ENCODE measurements at regions not wholly inside any gene's neighbourhood (a gene's known extent, or its start where the extent isn't known, plus 50 kb on each side); places are given as distances from the start of the nearest gene placed in this dataset.
"Not testable (repeated sequence)": the region's sequence is repeated elsewhere in the genome, so short reads cannot be mapped to it uniquely, and the experiment has no call there.

GRCh38 chr9:78714576-78714975 is 417.7 kb downstream of the PSAT1 start:
- Histone ChIP-seq H3K36me3 (no peaks in the 10 kb centered on the region), H3K9me3 (no peaks in the 10 kb centered on the region), H3K27me3 (no peaks in the 10 kb centered on the region), H3K27ac (no peak overlapping the region), H3K4me3 (no peak overlapping the region), H3K4me1 (no peaks in the 10 kb centered on the region)
- no peak for TF ChIP-seq CTCF (IDR thresholded peaks at IDR 0.05 in 4 of 5, conservative IDR thresholded peaks at IDR 0.05 in 1 of 5)
- TF ChIP-seq POLR2A (IDR thresholded peaks at IDR 0.05), result no peak
- intact Hi-C loops (cut with DNase I; ENCODE audit: low total_unique reads), result no loop called here
- in situ Hi-C loops (cut with MboI; ENCODE audit: low sequenced_read_pairs in 4 of 4), result no loop called here
- ATAC-seq, result no peak
- DNase-seq, result no peak

GRCh38 chr9:78719029-78719428 is 422.1 kb downstream of the PSAT1 start:
- H3K4me3 ChIP-seq; H3K9me3 ChIP-seq; H3K27me3 ChIP-seq; ATAC-seq; in situ Hi-C loops (cut with MboI; ENCODE audit: low sequenced_read_pairs in 4 of 4); intact Hi-C loops (cut with DNase I; ENCODE audit: low total_unique reads); H3K4me1 ChIP-seq; H3K36me3 ChIP-seq; H3K27ac ChIP-seq; DNase-seq: not testable (repeated sequence)

- TF ChIP-seq CTCF (IDR thresholded peaks at IDR 0.05 in 4 of 5, conservative IDR thresholded peaks at IDR 0.05 in 1 of 5), result no peak
- TF ChIP-seq POLR2A (IDR thresholded peaks at IDR 0.05), result no peak
- H3K27me3 ChIP-seq, result no peaks in the 10 kb centered on the region
- no peak overlapping the region for H3K27ac ChIP-seq
- in situ Hi-C loops (cut with MboI; ENCODE audit: low sequenced_read_pairs in 4 of 4), result no loop called here
- no peak overlapping the region for H3K4me3 ChIP-seq
- H3K36me3 ChIP-seq, result no peaks in the 10 kb centered on the region
- DNase-seq (no peak), ATAC-seq (no peak)
- no peaks in the 10 kb centered on the region for H3K4me1 ChIP-seq
- intact Hi-C loops (cut with DNase I; ENCODE audit: low total_unique reads), result no loop called here
- H3K9me3 ChIP-seq, result peaks cover 0 to 6% (median 0%) of the 10 kb centered on the region in 3 donors
These were observed 428.0 kb downstream of the PSAT1 start for GRCh38 chr9:78724896-78725295.

- H3K27ac ChIP-seq, result no peak overlapping the region
- H3K9me3 ChIP-seq, result peaks cover 0 to 6% (median 0%) of the 10 kb centered on the region in 3 donors
- TF ChIP-seq CTCF (IDR thresholded peaks at IDR 0.05 in 4 of 5, conservative IDR thresholded peaks at IDR 0.05 in 1 of 5) (no peak), POLR2A (IDR thresholded peaks at IDR 0.05) (no peak)
- no peak for DNase-seq
- no peaks in the 10 kb centered on the region for H3K4me1 ChIP-seq
- no peak for ATAC-seq
- H3K36me3 ChIP-seq, result no peaks in the 10 kb centered on the region
- in situ Hi-C loops (cut with MboI; ENCODE audit: low sequenced_read_pairs in 4 of 4), result no loop called here
- intact Hi-C loops (cut with DNase I; ENCODE audit: low total_unique reads), result no loop called here
- H3K27me3 ChIP-seq, result no peaks in the 10 kb centered on the region
- H3K4me3 ChIP-seq, result no peak overlapping the region
These were observed 428.6 kb downstream of the PSAT1 start for GRCh38 chr9:78725503-78725902.

- Histone ChIP-seq H3K36me3 (no peaks in the 10 kb centered on the region), H3K27ac (no peak overlapping the region), H3K4me1 (no peaks in the 10 kb centered on the region), H3K27me3 (no peaks in the 10 kb centered on the region), H3K9me3 (no peaks in the 10 kb centered on the region), H3K4me3 (no peak overlapping the region)
- TF ChIP-seq CTCF (IDR thresholded peaks at IDR 0.05 in 4 of 5, conservative IDR thresholded peaks at IDR 0.05 in 1 of 5) (no peak), POLR2A (IDR thresholded peaks at IDR 0.05) (no peak)
- in situ Hi-C loops (cut with MboI; ENCODE audit: low sequenced_read_pairs in 4 of 4) (no loop called here), intact Hi-C loops (cut with DNase I; ENCODE audit: low total_unique reads) (no loop called here)
- ATAC-seq (no peak), DNase-seq (no peak)
These were observed 448.4 kb downstream of the PSAT1 start for GRCh38 chr9:78745331-78745730.

All from gastrocnemius medialis (tissue), 4 donors.